GM23248 (cell line): ENCODE measurements at regions not wholly inside any gene's neighbourhood (a gene's known extent, or its start where the extent isn't known, plus 50 kb on each side); places are given as distances from the start of the nearest gene placed in this dataset.

Source experiments
- EZH2 ChIP-seq: fragments of 200-600 bp; sonication (generic); IDR thresholded peaks from 2 replicates; pipeline ENCODE4 v1.6.1; 2018; ENCODE audit warnings: antibody characterized with exemption, mild to moderate bottlenecking; ENCODE audit not compliant: insufficient read depth, poor library complexity, severe bottlenecking
- EZH2phosphoT487 ChIP-seq: fragments of 200-600 bp; sonication (generic); IDR thresholded peaks from 2 replicates; pipeline ENCODE4 v1.6.1; 2018; ENCODE audit warnings: antibody characterized with exemption, moderate library complexity, mild to moderate bottlenecking, low read depth; ENCODE audit not compliant: insufficient read depth

- TF ChIP-seq EZH2 (no peak), EZH2phosphoT487 (no peak)
Measured at GRCh38 chr3:102664126-102664525, 229.3 kb downstream of the ZPLD1 start.
